HG02973 (cell line): ENCODE measurements at regions not wholly inside any gene's neighbourhood (a gene's known extent, or its start where the extent isn't known, plus 50 kb on each side); places are given as distances from the start of the nearest gene placed in this dataset.

Experiments
- ATAC-seq: cut with Tn5 transposase; IDR thresholded peaks from one replicate; pipeline ENCODE4 v1.9.1; 2021; ENCODE audit warnings: moderate library complexity; ENCODE audit not compliant: unreplicated experiment

DNA sequence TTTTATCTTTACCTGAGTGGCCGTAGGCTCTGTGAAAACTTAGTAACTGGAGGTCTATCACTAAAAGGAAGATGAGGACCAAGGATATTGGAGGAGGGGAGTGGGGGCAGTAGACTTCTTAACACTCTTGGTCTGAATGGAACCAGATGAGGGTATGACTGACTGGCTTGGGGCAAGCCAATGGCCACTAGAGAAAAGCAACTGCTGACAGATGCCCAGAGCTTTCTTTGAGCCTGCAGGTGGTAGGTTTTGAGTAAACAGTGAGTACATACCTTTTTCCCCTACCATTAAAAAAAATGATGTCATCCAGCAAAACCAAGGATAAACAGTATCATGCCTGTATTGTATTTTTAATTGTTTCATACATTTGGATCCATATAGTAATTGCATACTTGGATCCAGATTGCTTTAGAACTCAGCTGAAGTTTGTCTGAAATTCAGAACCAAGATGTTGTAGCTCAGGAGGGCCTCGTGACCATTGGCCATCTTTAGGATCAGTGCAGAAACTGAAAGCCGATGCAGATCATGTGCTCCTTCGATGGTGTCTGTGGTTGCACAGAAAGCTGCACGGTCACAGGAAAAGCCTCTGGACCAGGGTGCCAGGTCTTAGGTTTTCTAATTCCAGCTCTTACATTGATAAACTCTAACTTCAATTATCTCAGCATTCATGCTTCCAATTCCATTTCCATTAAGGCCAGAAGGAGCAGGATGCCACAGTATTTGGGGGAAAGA, 131.0 kb downstream of the PDGFRA start:
- no peak for ATAC-seq

DNA sequence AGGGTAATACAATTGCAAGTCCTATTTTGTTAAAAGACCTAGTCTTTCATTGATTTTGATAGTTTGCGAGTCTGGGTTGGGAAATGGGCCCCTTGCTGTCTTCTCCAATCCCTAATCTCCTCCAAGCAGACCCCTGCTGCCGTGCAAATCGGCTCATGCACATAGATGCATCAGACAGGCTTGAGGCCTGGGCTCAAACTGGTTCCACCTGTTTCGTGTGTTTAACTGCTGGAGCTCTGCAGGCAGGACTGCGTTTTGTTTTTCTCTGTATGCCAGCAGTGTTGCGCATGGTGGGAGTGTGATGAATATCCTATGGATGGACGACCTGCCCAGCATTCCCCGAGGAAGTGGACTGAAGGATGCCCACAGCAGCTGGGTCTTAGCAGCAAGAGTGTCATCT, 133.9 kb downstream of the PDGFRA start:
- no peak for ATAC-seq

DNA sequence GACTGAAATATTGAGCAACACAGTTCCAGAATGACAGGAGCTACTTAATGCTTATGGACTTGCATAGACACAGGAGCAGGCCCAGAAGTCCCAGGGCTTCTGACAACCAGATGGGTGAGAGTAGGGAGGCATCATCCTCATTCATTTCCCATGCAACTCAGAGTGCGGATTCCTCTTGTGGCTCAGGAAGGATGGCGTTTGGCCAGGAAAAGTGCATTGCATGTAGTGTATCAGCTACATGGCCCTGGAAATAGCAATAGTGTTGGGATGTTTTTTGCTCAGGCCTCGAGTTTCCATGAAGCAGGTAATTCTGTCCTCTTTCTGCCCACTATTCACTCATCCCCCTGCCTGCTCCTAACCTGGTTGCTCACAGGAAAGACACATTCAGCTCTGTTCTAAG, 136.6 kb downstream of the PDGFRA start:
- no peak for ATAC-seq

DNA sequence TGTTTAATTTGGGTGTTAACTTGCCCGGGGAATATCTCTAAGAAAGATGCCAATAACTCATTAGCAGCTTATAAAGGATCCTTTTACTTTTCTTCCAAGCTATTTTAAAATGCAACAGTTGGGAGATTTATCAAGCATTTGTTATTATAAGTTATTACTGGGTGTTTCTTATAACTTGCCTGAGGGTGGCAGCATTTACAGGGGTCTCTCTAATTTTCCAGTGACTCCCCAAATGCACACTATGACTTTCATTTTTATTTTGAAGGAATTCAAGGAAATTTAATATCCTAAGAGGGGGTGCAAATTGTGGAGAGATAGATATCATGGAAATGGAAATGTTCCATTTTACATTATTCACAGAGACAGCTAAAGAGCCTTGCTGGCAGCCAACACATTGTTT, 138.0 kb downstream of the PDGFRA start:
- ATAC-seq: no peak

DNA sequence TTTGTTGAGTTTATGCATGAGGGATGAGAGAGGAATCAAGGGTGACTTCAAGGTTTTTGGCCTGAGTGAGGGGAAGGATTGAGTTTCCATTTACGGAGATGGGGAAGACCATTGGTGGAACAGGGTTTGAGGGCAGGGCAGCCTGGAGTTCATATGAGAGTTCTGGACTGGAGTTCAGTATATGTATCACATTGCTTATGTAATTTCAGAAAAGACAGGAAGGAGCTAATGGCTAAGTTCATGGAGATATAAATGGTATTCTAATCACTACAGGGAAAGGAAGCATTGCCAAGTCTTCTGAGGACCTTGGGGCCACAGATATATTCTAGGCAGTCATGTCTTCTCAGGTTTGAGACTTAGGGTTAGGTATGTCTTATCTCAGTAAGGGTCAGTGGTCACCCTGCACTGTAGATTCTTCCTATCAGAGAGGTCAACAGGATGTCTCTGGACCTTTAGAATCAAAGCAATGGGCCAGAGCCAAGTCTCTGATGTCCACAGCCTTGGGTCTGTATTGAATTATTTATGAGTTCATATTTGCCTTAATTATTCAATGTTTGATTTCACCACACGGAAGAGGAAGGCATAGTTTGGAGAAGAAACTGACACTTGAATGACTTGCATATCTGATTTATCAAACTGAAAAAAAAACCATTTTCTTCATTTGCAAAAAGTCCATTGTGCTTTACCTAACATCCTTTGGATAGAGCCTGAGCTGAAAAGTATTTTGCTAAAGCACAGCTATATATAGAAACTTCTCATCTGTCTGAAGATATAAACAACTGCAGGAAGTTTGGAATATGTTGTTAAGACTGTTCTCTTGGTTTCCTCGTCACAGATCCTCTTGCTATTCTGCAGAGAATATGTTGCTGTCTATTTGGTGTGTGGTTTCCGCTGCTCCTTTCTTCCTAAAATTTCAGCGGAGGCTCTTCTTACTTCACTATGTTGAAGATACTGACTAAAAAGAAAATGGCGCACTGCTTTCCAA, 139.5 kb downstream of the PDGFRA start:
- no peak for ATAC-seq

DNA sequence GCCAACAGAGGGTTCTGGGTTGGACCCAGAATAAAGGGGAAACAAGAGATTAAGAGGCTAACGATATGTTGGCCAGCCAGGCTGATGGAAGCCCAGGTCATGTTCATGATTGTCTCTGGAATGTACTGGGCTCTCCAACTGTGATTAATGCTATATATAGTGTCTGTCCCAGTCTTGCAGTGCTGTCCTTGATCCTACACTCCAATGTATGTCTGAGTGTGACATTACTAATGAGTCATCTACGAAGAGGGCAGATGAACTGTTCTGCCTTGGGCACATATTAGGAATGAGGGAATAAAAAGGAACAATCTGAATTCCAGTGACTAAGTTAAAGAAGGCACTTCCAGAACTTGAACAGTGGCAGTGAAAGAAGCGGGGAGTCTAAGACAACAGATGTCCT, 142.1 kb downstream of the PDGFRA start:
- no peak for ATAC-seq

DNA sequence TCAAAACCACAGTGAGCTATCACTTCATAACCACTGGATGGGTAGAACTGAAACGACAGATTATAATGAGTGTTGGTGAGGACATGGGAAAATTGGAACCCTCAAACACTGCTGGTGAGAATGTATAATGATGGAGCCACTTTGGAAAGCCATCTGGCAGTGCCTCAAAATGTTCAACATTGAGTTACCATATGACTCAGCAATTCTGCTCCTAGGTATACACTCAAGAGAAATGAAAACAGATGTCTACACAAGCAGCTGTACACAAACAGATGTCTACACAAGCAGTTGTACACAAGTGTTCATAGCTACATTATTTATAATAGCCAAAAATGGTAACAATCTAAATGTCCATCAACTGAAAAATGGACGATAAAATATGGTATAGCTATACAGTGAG, 143.9 kb downstream of the PDGFRA start:
- no peak for ATAC-seq

DNA sequence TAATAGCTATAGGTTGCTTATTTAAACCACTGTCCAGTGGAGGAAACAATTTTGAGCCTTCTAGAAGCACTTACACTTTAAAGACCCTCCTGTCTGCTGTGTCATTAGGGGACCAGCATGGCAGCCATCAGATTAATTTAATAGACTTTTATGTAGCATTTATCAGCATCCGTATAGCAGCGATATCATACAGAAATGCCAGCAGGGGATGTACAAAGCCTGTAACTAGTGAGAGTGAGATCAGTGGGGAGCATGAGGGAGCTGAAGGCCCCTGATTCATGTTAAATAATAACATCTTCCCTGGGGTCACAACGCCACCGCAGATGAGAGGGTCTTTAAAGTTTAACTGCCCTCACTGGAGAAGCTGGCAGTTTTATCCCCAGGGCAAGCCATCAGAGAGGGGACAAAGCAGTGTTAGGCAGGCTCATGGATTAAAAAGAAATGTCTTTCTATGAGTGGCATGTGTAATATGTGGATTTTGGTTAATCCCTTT, 144.7 kb downstream of the PDGFRA start:
- no peak for ATAC-seq

DNA sequence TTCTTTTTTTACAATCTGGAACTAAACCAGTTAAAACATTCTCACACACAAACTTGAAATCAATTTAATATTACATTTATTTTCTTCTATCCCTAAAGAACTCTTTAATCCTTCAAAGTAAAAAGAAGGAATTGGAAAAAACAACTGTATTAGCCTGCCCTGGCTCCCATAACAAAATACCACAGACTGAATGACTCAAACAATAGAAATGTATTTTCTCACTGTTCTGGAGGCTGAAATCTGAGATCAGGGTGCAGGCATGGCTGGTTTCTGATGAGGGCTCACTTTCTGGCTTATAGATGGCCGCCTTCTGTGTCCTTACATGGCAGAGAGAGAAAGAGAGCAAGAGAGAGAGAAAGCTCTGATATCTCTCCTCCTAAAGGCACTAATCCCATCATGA, 149.4 kb downstream of the PDGFRA start:
- no peak for ATAC-seq

DNA sequence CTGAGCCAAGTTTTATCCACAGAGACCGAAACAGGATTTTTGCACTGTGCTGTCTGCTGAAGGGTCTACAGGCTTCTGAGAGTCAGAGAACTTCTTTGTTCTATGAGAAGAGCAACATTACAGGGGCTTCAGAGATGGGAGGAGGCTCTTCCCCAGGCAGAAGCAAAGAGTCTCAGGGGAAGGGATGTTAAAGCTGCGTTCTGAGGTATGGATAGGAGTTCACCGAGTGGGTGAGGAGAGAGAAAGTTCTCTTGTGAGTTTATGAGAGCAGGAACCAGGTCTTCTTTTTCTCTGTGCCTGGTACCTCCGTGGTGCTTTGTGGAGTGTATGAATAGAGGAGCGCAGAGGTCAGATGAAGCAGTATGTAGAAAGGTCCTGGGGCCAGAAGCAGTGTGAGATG, 155.1 kb downstream of the PDGFRA start:
- no peak for ATAC-seq

DNA sequence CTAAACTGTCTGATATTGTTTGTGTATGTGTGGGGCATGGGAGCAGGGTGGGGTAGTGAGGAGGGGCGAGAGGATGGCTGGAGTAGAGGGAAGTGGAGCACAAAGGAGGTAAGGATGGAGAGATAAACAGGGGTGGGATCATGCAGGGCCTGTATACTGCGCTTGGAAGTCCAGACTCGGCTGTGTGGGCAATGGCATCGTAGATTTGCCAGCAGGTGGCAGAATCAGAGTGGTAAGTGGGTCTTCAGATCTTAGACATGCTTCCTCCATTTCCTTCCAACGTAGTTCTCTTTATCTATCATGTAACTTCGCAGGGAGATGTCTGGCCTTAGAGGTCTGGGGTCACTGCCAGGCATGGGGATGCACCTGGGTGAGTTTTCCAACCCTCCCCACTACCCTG, 155.5 kb downstream of the PDGFRA start:
- ATAC-seq: no peak

DNA sequence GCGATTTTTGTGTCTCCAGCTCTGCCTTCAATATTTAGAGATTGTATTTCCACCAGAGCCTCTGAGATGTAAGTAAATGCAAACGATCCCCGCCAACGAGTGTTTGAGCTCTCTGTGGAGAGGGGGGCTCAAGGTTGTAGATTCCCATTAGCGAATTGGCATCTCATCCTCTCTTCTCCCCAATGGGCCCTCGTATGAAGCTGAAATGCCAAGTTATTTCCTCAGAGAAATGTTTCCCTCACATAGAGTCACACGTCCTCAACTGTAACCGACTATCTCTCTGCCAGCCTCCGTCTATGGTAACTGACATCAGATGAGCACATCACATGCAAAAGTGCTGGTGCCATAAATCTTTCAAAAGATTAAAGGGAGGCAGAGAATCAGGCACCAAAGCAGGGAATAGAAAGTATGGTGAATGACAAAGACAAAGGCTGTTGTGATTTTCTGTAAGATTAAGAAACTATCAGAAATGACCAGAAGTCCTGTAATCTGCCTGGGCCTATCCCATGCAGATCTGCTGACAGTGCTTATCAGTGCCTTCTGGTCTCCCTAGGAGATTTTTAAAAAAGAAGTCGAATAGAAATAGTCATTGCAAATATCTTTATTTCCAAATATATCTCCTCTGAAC, 157.1 kb downstream of the PDGFRA start:
- ATAC-seq: no peak

DNA sequence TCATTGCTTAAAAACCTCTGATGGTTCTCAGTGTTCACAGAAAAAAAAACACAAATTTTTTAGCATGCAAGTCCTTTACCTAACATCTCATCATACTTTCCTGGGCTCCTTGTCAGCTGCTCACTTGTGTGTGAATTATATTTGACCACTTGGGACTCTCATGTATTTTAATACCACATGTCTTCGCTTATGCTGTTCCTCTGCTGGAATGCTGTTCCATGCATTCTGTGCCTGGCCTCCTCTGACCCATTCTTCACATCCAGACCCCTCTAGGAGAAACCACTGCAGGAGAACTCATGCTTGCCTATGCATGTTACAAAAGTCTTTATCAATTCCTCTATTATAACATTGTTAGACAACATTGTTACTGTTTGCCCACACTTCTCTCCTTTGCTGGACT, 157.6 kb downstream of the PDGFRA start:
- no peak for ATAC-seq

DNA sequence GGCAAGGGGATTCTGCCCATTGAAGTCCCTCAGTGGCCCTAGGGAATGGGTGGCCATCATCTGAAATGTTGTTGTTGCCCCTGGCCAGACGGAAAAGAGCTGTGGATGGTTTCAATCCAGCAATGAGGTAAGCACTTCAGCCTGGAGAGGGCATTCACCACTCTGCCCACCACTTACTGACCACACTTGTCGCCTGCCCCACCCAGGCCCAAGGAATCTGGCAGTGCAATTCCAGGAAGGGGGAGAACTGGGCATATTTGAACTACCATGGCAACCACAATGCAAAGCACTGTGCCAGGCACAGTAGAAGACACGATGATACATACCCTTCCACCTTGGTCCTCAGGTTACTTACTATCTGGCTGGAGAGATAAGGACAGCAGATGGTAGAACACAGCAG, 161.6 kb downstream of the PDGFRA start:
- ATAC-seq: no peak

DNA sequence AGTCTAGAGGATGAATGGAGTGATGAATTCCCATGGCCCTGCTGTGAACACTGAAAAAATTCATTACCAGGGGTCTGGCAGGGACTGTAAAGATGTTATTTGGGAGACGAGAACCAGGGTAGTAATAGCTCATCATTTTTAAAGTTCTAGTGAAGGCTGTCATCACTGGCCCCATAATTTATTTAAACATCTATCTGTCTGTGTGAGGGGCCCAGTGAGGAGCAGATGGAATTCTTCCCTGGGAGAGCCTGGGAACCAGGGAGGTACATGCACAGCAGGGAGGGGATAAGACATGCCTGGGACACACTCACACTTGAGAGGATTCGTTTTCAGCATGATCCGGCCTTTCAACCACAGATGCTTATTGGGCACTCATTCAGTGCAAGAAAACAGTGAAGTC, 162.0 kb downstream of the PDGFRA start:
- no peak for ATAC-seq

DNA sequence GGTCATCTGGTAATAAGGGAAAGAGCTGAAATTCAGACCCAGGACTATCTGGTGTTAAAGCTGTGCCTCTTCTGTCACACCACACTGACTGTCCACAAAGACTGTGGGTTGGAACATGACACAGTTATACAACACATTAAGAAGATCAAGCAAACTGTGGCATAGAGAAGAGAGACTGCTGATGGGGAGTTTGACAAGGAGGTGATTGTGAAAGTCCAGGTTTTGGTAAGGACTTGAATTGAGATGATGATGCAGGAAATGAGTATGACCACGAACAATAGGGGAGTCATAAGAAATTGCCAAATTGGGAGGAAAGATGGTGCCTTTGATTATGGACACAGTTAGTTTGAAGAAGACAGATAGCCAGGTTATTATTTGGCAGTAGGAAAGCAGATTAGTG, 163.4 kb downstream of the PDGFRA start:
- no peak for ATAC-seq

DNA sequence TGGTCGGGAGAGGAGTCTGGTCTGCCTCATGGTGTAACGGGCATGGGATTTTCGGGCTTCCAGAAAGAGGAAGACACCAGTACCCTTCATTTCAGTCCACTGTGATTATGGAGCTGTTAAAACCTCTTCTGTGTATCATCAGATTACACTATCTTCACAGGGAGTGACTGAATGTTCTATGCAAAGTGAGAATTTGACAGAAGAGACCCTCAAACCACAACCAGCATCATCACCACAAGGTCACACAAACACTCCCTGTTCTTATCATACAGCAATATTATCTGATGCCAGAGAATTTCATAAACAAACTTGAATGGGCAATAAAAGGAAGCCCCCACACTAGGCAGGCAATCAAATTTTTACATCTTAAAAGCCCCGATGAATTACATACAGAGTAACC, 164.2 kb downstream of the PDGFRA start:
- no peak for ATAC-seq

DNA sequence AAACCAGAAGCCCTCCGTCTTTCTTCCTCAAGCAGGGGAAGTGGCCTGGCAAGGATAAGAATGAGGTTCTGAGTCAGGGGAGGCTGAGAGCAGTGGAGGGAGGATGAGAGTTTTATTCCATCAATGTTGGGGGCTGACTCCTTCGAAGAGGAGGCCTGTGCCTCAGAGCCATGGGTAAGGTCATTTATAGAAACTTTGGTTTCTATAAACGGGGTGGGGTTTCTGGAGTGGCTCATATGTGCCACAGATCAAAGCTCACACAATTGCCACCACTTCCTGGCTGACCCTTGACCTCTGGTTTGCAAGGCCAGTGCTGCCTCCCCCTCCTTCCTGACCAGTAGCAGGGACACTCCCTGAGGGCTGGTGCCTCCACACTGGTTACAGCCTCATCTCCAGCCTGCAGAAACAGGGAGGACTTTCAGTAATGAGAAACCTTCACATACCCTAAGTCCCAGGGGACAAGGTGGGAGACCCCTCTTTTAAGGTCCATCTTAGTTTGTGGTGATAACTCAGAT, 166.0 kb downstream of the PDGFRA start:
- ATAC-seq: no peak

DNA sequence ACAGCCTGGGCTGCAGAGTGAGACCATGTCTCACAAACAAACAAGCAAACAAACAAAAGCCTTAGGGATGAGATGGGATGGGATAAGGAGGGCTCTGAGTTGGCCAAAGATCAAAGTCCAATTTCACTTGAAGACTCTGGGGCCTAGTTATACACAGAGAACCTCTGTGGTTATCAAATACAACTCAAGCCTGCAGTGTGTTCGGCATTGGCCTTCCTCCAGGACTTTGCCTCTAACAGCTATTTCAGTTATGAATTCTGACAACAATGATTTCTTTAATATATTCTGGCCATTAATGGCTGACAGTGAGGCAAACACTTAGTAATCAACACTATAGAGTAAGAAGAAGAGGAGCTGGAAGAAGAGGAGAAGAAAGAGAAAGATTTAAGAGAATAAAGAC, 171.1 kb downstream of the PDGFRA start:
- no peak for ATAC-seq

DNA sequence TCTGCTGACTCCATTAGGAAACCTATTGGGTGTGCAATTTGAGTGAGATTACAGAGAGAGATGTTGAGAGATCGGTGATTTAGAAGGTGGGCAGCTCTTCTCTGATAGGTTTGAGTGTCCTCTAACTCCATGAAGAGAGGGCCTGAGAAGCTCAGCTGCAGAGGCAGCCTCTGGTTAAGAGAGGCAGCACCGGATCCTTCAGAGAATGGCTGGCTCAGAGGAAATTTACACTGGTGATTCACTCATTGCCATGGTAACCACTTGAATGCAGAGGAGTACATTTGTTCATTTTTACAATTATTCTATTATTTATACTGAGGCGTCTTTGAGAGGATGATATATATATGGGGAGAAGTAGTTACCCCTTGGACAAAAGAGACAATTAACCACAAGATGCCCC, 171.7 kb downstream of the PDGFRA start:
- ATAC-seq: no peak

DNA sequence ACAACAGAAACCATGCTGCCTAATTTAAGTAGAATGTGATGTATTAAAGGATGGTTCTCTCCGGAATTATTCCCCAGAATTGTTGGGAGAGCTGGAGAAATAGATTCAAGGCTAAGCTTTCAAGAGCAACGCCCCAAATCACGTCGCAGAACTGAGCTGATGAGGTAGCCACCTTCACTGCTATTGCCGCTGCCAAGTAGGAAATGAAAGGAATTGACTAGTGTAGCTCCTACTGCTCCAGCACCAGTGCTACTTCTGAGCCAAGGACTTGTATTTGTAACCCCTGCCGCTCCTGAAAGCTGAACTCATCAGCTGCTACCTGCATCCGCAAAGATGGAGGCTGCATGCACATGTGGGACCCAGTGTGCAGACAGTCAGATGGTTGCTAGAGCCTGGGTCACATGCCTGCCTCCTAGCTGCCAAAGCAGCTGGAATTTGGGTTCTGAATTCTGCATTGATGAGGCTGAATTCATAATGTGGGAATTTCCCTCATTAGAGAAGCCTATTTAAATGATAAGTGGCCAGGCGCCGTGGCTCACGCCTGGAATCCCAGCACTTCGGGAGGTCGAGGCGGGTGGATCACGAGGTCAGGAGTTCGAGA, 173.9 kb downstream of the PDGFRA start:
- ATAC-seq: no peak
